Peyer's patch (tissue), 4 donors: ENCODE measurements at regions not wholly inside any gene's neighbourhood (a gene's known extent, or its start where the extent isn't known, plus 50 kb on each side); places are given as distances from the start of the nearest gene placed in this dataset.

Source experiments
- DNase-seq, 3 donors: peaks; one replicate each; pipeline ENCODE4 v3.0.0-alpha.2; 2017 to 2019
- H3K27ac ChIP-seq, 4 donors: fragments of 200-600 bp; sonication (generic); one replicate each; pipeline ENCODE4 v1.5.1; 2016 to 2019
- H3K27me3 ChIP-seq, 2 donors: fragments of 200-600 bp; sonication (generic); one replicate each; pipeline ENCODE4 v1.5.1; 2019
- H3K36me3 ChIP-seq, 3 donors: fragments of 200-600 bp; sonication (generic); one replicate each; pipeline ENCODE4 v1.5.1; 2016 to 2019
- H3K4me1 ChIP-seq, 4 donors: fragments of 200-600 bp; sonication (generic); one replicate each; pipeline ENCODE4 v1.5.1; 2016 to 2019
- H3K4me3 ChIP-seq, 4 donors: fragments of 200-600 bp; sonication (generic); 1 replicate in 3 of 4; 2 replicates in 1 of 4; pipeline ENCODE4 v1.5.1; 2016 to 2019; ENCODE audit warnings: mild to moderate bottlenecking in 1 of 4
- H3K9me3 ChIP-seq, 4 donors: fragments of 200-600 bp; sonication (generic); one replicate each; pipeline ENCODE4 v1.5.1; 2016 to 2019; ENCODE audit warnings: mild to moderate bottlenecking in 1 of 4
- POLR2A ChIP-seq, 2 donors: fragments of 450-650 bp; IDR thresholded peaks; one replicate each; pipeline ENCODE4 v1.5.1; 2017; ENCODE audit warnings: antibody characterized with exemption in 2 of 2, mild to moderate bottlenecking in 2 of 2, moderate library complexity in 2 of 2
- TF ChIP-seq, protein P1 (sequence below), 6 experiments: fragments of 450-650 bp in 4 of 6; fragments of 200-600 bp in 2 of 6; sonication (generic) in 1 of 6; IDR thresholded peaks; one replicate each; pipeline ENCODE4 v1.5.1; 2017 to 2019; ENCODE audit warnings: antibody characterized with exemption in 6 of 6, mild to moderate bottlenecking in 3 of 6, moderate library complexity in 1 of 6

DNA sequence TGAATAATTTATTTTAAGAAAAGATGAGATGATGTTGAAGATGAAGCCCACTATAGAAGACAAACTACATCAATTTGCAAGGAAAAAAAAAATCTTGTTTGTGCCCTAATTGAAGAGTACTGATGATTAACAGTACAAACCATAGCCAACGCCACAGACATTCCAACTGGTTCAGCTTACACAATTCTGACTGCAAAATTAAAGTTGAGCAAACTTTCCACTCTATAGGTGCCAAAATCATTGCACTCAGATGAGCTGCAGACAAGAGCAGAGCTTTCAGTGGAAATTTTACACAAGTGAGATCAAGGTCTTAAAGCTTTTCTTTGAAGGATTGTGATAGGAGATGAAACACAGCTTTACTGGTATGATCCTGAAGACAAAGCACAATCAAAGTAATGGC lies 85.3 kb downstream of the OGFRL1 start:
- no peak for DNase-seq
- no peaks in the 10 kb centered on the region for H3K27me3 ChIP-seq
- H3K27ac ChIP-seq: no peak overlapping the region
- no peak overlapping the region for H3K4me3 ChIP-seq
- H3K4me1 ChIP-seq: no peaks in the 10 kb centered on the region
- no peaks in the 10 kb centered on the region for H3K36me3 ChIP-seq
- TF ChIP-seq POLR2A (IDR thresholded peaks at IDR 0.05): no peak
- TF ChIP-seq, protein P1, sequence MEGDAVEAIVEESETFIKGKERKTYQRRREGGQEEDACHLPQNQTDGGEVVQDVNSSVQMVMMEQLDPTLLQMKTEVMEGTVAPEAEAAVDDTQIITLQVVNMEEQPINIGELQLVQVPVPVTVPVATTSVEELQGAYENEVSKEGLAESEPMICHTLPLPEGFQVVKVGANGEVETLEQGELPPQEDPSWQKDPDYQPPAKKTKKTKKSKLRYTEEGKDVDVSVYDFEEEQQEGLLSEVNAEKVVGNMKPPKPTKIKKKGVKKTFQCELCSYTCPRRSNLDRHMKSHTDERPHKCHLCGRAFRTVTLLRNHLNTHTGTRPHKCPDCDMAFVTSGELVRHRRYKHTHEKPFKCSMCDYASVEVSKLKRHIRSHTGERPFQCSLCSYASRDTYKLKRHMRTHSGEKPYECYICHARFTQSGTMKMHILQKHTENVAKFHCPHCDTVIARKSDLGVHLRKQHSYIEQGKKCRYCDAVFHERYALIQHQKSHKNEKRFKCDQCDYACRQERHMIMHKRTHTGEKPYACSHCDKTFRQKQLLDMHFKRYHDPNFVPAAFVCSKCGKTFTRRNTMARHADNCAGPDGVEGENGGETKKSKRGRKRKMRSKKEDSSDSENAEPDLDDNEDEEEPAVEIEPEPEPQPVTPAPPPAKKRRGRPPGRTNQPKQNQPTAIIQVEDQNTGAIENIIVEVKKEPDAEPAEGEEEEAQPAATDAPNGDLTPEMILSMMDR (IDR thresholded peaks at IDR 0.05): no peak
- H3K9me3 ChIP-seq: no peaks in the 10 kb centered on the region

DNA sequence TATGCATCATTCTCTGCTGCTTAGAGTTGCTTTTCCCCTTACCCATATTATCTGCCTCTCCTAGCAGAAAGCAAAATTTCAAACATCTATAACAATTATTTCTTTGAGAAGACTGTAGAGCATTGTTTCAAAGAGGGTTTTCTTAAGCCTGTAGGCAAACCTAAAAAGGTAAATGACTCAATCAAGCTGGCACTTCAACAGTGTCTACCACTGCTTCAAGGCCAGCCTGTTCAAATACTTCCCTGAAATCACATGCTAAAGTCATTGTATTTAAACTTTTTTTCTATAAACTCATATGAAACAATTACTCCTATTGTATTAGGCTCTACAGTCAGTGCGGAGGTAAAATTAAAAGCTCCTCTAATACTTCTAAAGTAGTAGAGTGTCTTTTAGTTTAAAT lies 87.1 kb downstream of the OGFRL1 start:
- TF ChIP-seq, protein P1 (IDR thresholded peaks at IDR 0.05): no peak
- no peak for TF ChIP-seq POLR2A (IDR thresholded peaks at IDR 0.05)
- H3K4me3 ChIP-seq: no peak overlapping the region
- no peaks in the 10 kb centered on the region for H3K27me3 ChIP-seq
- H3K4me1 ChIP-seq: no peaks in the 10 kb centered on the region
- H3K9me3 ChIP-seq: no peaks in the 10 kb centered on the region
- H3K36me3 ChIP-seq: no peaks in the 10 kb centered on the region
- no peak for DNase-seq
- no peak overlapping the region for H3K27ac ChIP-seq

DNA sequence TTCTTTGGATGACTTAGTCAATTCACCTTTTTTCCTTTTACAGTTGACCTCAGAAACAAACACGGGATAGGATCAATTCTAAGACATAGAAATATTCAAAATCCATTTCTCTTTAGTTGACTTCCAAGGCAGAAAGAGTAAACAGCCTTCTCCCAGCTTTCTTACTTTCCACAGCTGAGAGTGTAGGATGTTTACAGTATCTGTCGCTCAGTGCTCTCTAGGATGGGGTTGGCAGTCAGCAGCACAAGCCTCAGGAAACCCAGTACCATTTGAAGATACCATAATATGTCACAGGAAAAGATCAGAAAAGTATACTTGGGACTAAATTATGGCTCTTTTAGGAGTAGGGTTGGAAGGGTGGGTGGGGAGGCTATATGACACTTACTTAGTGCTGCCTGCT lies 88.2 kb downstream of the OGFRL1 start:
- no peak for DNase-seq
- Histone ChIP-seq H3K9me3 (no peaks in the 10 kb centered on the region), H3K36me3 (no peaks in the 10 kb centered on the region), H3K27ac (no peak overlapping the region), H3K4me1 (no peaks in the 10 kb centered on the region), H3K4me3 (no peak overlapping the region), H3K27me3 (no peaks in the 10 kb centered on the region)
- TF ChIP-seq, protein P1 (IDR thresholded peaks at IDR 0.05): no peak
- TF ChIP-seq POLR2A (IDR thresholded peaks at IDR 0.05): no peak

DNA sequence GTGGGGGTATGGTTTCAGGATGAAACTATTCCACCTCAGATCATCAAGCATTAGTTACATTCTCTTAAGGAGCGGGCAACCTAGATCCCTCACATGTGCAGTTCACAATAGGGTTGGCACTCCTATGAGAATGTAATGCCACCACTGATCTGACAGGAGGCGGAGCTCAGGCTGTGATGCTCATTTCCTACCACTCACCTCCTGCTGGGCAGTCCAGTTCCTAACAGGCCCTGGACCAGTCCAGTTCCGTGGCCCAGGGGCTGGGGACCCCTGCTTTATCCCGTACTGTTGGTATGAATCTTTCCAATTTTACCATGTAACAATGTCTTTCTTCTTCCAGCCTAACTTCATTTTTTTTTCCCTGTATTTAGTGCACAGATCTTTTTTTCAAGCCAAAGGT lies 94.9 kb downstream of the OGFRL1 start:
- Histone ChIP-seq H3K9me3 (no peaks in the 10 kb centered on the region), H3K4me1 (peaks cover 0 to 10% (median 0%) of the 10 kb centered on the region in 4 donors), H3K27me3 (no peaks in the 10 kb centered on the region), H3K4me3 (no peak overlapping the region), H3K27ac (no peak overlapping the region), H3K36me3 (no peaks in the 10 kb centered on the region)
- TF ChIP-seq, protein P1 (IDR thresholded peaks at IDR 0.05): no peak
- TF ChIP-seq POLR2A (IDR thresholded peaks at IDR 0.05): no peak
- DNase-seq: no peak

DNA sequence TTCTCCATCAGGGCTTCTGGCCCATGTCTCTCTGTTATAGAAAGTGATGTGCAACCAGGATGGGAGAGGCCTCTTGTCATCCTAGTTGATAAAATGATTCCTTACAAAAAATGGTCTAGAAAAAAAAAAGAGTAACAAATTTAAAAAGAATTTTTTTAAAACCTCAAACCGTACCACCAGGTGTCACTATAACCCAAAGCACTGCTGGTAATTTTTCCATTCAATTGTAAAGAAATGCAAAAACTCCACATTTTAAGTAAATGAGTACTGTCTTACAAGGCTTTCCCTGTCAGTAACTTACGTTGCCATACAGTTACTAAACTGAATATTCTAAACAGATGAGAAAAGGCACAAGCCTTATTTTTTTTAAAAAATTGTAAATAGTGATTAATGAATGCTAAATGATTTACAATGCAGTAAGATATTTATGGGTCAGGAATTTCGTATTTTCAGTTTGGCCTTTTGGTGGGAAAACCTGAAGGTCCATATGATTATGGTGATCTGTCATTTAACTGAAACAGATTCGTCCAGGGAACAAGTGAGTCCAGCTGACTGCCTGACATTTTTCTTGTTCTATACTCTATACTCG lies 95.4 kb downstream of the OGFRL1 start:
- TF ChIP-seq, protein P1 (IDR thresholded peaks at IDR 0.05): peak in 5 of 6 experiments; percentile 19 to 67 (median 53)
- no peak for TF ChIP-seq POLR2A (IDR thresholded peaks at IDR 0.05)

More for the DNA sequence above, 95.4 kb downstream of the OGFRL1 start:
- Histone ChIP-seq H3K27ac (no peak overlapping the region), H3K27me3 (no peaks in the 10 kb centered on the region), H3K36me3 (no peaks in the 10 kb centered on the region), H3K9me3 (no peaks in the 10 kb centered on the region), H3K4me3 (no peak overlapping the region), H3K4me1 (peaks cover 0 to 10% (median 0%) of the 10 kb centered on the region in 4 donors)
- no peak for DNase-seq
